BE2C (cell line): ENCODE measurements at regions not wholly inside any gene's neighbourhood (a gene's known extent, or its start where the extent isn't known, plus 50 kb on each side); places are given as distances from the start of the nearest gene placed in this dataset.

Experiments
- DNase-seq: peaks from one replicate; pipeline ENCODE4 v3.0.0-alpha.2; 2020
- H3K27me3 ChIP-seq: fragments of 250-450 bp; sonication (Bioruptor Pico); 2 replicates; pipeline ENCODE4 v1.5.1; 2020; ENCODE audit warnings: mild to moderate bottlenecking
- H3K36me3 ChIP-seq: fragments of 250-450 bp; sonication (Bioruptor Pico); 2 replicates; pipeline ENCODE4 v1.5.1; 2020; ENCODE audit warnings: mild to moderate bottlenecking
- H3K4me1 ChIP-seq: fragments of 250-450 bp; sonication (Bioruptor Pico); 2 replicates; pipeline ENCODE4 v1.5.1; 2020
- H3K4me3 ChIP-seq: 2 replicates; pipeline ENCODE4 v1.5.1; 2011; ENCODE audit warnings: low read depth, low read length
- H3K9me3 ChIP-seq: fragments of 250-450 bp; sonication (Bioruptor Pico); 2 replicates; pipeline ENCODE4 v1.5.1; 2020
- TF ChIP-seq, protein P1 (sequence below): IDR thresholded peaks from 2 replicates; pipeline ENCODE4 v1.5.1; 2012; ENCODE audit warnings: mild to moderate bottlenecking, low read depth, low read length

DNA sequence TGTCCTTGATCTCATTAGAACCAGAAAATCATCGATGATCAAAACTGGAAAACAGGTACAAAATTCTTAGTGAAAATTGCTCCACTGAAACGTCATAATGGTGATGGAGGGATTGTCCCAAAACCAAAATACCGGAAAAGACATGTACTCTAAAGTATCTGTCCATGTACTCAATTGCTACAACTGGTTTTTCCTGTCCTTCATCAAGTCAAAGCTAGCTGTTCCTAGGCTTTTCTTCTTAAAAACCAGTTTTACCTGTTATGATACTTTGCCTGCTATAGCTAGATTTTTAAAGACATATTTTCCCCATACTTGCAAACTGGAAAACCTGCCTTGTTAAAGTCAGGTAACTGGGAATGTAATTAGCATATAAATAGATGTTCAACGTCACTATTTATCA lies 50.5 kb upstream of the LRRC1 start:
- H3K36me3 ChIP-seq: no peaks in the 10 kb centered on the region
- DNase-seq: no peak
- H3K9me3 ChIP-seq: no peaks in the 10 kb centered on the region
- no peaks in the 10 kb centered on the region; the same call in 1 of the 2 replicates for H3K27me3 ChIP-seq
- no peak overlapping the region for H3K4me3 ChIP-seq
- H3K4me1 ChIP-seq: no peaks in the 10 kb centered on the region
- TF ChIP-seq, protein P1, sequence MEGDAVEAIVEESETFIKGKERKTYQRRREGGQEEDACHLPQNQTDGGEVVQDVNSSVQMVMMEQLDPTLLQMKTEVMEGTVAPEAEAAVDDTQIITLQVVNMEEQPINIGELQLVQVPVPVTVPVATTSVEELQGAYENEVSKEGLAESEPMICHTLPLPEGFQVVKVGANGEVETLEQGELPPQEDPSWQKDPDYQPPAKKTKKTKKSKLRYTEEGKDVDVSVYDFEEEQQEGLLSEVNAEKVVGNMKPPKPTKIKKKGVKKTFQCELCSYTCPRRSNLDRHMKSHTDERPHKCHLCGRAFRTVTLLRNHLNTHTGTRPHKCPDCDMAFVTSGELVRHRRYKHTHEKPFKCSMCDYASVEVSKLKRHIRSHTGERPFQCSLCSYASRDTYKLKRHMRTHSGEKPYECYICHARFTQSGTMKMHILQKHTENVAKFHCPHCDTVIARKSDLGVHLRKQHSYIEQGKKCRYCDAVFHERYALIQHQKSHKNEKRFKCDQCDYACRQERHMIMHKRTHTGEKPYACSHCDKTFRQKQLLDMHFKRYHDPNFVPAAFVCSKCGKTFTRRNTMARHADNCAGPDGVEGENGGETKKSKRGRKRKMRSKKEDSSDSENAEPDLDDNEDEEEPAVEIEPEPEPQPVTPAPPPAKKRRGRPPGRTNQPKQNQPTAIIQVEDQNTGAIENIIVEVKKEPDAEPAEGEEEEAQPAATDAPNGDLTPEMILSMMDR: no peak

DNA sequence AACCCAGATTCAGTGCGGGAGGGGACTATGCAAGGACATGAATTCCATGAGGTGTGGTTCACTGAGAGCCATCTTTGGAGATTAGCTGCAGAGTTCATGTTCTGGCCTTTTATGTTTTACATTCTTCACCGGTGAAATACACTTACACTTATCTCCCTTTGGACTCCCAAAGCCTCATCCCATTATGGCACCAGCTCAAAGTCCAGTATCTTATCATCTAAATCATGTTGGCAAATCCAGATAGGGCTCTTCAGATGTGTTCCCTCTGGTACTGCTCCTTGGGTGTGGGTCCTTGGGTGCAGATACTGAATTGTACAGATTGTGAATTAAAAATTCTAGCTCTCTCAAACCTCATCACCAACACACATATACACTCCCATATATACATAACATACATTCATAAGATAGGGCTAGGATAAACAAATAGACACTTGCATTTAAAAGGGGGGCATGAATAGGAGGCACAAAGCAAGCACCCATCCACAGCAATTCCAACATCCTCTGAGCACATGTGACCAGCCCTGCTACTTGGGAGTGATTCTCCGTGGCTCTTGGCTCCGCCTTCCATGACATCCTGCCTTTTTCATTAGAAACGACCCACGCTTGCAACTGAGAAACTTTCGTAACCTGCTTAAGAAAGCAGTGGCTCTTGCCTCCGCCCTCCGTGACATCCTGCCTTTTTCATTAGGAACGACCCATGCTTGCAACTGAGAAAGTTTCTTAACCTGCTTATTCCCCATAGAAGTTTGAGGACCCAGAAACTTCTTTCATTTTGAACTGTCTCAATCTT lies 53.6 kb upstream of the LRRC1 start:
- Histone ChIP-seq H3K36me3 (no peaks in the 10 kb centered on the region), H3K4me1 (no peaks in the 10 kb centered on the region), H3K9me3 (no peaks in the 10 kb centered on the region), H3K4me3 (no peak overlapping the region), H3K27me3 (no peaks in the 10 kb centered on the region)
- TF ChIP-seq, protein P1: no peak
- no peak for DNase-seq

DNA sequence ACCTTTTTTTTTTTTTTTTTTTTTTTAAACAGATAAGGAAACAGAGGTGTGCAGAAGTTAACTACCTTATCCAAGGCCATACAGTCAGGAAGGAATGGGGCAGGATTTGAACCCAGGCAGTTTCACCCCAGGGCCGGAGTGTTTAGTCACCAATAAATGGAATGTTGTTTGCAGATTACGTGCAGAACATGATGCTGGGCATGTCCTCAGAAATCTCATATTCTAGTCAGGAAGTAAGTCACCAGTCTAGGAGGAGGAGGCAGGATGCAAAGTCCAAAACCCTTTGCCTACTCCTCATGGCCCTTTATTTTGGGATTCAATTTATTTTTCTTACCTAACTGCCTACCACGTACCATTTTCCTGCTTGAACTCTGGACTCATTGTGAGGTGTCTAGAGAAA lies 57.1 kb upstream of the LRRC1 start:
- no peaks in the 10 kb centered on the region for H3K36me3 ChIP-seq
- no peak overlapping the region for H3K4me3 ChIP-seq
- no peak for DNase-seq
- H3K4me1 ChIP-seq: no peaks in the 10 kb centered on the region
- no peaks in the 10 kb centered on the region for H3K9me3 ChIP-seq
- no peaks in the 10 kb centered on the region for H3K27me3 ChIP-seq
- TF ChIP-seq, protein P1: no peak

DNA sequence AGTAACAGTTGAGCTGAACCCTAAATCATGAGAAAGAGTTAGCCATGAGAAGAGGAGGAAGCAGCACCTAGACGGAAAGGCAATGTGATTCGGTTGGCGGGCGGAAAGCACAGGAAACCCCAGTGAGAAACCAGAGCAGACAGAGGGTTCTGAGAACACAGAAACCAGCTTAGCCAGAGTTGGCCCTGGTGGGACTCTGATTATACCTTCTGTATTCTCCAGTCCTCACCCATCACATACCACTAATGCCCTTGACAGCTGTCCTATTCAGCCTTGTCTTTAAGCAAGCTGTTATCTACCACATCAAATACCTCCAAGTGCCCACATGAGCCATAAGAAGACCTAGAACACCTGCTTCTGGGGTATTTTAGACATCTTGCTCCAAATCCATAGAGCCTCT lies 58.9 kb upstream of the LRRC1 start:
- Histone ChIP-seq H3K27me3 (no peaks in the 10 kb centered on the region), H3K36me3 (no peaks in the 10 kb centered on the region), H3K4me1 (no peaks in the 10 kb centered on the region), H3K9me3 (no peaks in the 10 kb centered on the region), H3K4me3 (no peak overlapping the region)
- DNase-seq: no peak
- TF ChIP-seq, protein P1: no peak

DNA sequence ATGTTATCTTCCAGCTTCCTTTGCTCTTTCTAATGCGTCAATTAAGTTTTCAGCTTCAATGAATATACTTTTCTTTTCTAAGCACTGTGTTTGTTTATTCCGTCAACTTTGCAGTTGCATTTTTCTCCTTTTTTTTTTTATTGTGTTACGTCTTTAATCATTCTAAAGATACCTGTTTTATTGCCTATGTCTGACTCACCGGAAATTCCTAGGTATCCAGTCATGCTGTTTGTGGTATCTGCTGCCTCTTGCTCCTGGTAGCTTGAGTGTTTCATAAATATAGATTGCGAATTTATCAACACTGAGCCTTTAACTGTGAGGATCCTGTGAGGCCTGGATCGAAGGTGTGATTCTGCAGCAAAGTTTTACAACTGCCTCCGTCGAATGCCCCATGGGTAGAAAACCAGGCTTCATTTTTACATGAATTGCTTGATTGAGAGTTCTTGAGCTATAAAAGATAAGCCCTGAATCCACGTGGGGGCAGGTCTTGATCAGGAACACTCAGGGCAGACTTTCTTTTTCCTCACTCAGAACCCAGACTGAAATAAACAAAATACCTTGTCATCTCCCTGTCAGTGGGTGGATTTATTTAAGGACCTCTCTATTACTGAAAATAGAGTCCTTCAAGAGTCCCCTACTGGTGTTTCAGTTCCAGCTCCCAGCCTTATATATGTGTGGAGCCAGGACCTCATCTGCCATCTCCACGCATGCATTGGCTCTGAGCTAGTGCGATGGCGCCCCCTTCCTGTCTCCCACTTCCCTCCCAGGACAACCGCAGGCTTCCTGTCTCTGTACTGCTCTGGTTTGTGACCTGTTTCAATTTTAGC lies 60.1 kb upstream of the LRRC1 start:
- H3K9me3 ChIP-seq: no peaks in the 10 kb centered on the region
- DNase-seq: peak; percentile 43
- H3K4me3 ChIP-seq: no peak overlapping the region
- TF ChIP-seq, protein P1: peak; percentile 51
- no peaks in the 10 kb centered on the region for H3K36me3 ChIP-seq
- H3K4me1 ChIP-seq: no peaks in the 10 kb centered on the region
- no peaks in the 10 kb centered on the region for H3K27me3 ChIP-seq
